ENCODE measurements at regions not wholly inside any gene's neighbourhood (a gene's known extent, or its start where the extent isn't known, plus 50 kb on each side); places are given as distances from the start of the nearest gene placed in this dataset.

DNA sequence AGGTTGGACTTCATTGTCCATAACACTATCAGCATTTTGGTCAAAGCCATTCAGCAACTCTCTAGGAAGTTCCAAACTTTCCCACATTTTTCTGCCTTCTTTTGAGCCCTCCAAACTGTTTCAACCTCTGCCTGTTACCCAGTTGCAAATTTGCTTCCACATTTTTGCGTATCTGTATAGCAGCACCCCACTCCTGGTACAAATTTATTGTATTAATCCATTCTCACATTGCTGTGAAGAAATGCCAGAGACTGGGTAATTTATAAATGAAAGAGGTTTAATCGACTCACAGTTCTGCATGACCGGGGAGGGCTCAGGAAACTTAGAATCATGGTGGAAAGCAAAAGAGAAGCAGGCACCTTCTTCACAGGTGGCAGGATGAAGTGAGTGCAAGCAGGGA lies 198.8 kb downstream of the MTERF1 start:
- POLR2A ChIA-PET, result no interaction called here
- Mint-ChIP-seq H3K9me3 (peaks cover 57% of the 10 kb centered on the region), H3K4me1 (no peaks in the 10 kb centered on the region)

DNA sequence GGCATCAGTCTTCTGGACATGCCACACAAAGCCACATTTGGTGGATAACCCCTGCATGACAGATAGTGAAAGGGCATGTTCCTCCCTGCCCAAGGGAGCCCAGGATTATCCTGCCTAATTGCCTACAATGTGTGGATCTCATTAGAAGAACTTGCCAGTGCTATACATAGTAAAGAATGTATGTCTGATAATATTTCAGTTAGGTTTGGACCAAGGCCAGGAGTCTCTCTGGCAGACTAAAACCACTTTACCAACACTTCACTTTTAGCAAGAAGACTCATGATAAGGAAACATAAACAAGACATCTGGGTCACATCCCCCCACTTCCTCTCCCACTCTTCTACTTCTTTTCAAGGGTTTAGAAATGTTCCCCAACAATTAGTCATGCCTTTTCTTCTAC lies 196.7 kb downstream of the MTERF1 start:
- DNase-seq (ENCODE audit: low spot score) (no peak), ATAC-seq (no peak)
- no peaks in the 10 kb centered on the region for H3K4me1 Mint-ChIP-seq
- ChIA-PET CTCF (no interaction called here), POLR2A (no interaction called here)
- H3K27ac Mint-ChIP-seq, result no peak overlapping the region
- peaks cover 42% of the 10 kb centered on the region for H3K9me3 Mint-ChIP-seq
- no peak overlapping the region for H3K4me3 Mint-ChIP-seq
- peaks cover 8% of the 10 kb centered on the region; the same call in 1 of the 2 replicates for H3K27me3 Mint-ChIP-seq (ENCODE audit: low read depth)
- TF ChIP-seq, protein P1, sequence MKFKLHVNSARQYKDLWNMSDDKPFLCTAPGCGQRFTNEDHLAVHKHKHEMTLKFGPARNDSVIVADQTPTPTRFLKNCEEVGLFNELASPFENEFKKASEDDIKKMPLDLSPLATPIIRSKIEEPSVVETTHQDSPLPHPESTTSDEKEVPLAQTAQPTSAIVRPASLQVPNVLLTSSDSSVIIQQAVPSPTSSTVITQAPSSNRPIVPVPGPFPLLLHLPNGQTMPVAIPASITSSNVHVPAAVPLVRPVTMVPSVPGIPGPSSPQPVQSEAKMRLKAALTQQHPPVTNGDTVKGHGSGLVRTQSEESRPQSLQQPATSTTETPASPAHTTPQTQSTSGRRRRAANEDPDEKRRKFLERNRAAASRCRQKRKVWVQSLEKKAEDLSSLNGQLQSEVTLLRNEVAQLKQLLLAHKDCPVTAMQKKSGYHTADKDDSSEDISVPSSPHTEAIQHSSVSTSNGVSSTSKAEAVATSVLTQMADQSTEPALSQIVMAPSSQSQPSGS (CRISPR knock-in tag; IDR thresholded peaks at IDR 0.05; ENCODE audit: borderline replicate concordance, low read depth), result no peak
- TF ChIP-seq, protein P2, sequence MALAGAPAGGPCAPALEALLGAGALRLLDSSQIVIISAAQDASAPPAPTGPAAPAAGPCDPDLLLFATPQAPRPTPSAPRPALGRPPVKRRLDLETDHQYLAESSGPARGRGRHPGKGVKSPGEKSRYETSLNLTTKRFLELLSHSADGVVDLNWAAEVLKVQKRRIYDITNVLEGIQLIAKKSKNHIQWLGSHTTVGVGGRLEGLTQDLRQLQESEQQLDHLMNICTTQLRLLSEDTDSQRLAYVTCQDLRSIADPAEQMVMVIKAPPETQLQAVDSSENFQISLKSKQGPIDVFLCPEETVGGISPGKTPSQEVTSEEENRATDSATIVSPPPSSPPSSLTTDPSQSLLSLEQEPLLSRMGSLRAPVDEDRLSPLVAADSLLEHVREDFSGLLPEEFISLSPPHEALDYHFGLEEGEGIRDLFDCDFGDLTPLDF (CRISPR knock-in tag; IDR thresholded peaks at IDR 0.05), result no peak
- TF ChIP-seq ZNF121 (CRISPR knock-in tag; IDR thresholded peaks at IDR 0.05), result no peak
- TF ChIP-seq, protein P3, sequence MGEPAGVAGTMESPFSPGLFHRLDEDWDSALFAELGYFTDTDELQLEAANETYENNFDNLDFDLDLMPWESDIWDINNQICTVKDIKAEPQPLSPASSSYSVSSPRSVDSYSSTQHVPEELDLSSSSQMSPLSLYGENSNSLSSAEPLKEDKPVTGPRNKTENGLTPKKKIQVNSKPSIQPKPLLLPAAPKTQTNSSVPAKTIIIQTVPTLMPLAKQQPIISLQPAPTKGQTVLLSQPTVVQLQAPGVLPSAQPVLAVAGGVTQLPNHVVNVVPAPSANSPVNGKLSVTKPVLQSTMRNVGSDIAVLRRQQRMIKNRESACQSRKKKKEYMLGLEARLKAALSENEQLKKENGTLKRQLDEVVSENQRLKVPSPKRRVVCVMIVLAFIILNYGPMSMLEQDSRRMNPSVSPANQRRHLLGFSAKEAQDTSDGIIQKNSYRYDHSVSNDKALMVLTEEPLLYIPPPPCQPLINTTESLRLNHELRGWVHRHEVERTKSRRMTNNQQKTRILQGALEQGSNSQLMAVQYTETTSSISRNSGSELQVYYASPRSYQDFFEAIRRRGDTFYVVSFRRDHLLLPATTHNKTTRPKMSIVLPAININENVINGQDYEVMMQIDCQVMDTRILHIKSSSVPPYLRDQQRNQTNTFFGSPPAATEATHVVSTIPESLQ (CRISPR knock-in tag; IDR thresholded peaks at IDR 0.05), result no peak
- TF ChIP-seq MYBL2 (CRISPR knock-in tag; IDR thresholded peaks at IDR 0.05), result no peak
- TF ChIP-seq, protein P4, sequence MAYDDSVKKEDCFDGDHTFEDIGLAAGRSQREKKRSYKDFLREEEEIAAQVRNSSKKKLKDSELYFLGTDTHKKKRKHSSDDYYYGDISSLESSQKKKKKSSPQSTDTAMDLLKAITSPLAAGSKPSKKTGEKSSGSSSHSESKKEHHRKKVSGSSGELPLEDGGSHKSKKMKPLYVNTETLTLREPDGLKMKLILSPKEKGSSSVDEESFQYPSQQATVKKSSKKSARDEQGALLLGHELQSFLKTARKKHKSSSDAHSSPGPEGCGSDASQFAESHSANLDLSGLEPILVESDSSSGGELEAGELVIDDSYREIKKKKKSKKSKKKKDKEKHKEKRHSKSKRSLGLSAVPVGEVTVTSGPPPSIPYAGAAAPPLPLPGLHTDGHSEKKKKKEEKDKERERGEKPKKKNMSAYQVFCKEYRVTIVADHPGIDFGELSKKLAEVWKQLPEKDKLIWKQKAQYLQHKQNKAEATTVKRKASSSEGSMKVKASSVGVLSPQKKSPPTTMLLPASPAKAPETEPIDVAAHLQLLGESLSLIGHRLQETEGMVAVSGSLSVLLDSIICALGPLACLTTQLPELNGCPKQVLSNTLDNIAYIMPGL (CRISPR knock-in tag; IDR thresholded peaks at IDR 0.05), result no peak
- TF ChIP-seq NR2C2 (CRISPR knock-in tag; IDR thresholded peaks at IDR 0.05), result no peak
- TF ChIP-seq, protein P5, sequence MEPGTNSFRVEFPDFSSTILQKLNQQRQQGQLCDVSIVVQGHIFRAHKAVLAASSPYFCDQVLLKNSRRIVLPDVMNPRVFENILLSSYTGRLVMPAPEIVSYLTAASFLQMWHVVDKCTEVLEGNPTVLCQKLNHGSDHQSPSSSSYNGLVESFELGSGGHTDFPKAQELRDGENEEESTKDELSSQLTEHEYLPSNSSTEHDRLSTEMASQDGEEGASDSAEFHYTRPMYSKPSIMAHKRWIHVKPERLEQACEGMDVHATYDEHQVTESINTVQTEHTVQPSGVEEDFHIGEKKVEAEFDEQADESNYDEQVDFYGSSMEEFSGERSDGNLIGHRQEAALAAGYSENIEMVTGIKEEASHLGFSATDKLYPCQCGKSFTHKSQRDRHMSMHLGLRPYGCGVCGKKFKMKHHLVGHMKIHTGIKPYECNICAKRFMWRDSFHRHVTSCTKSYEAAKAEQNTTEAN (CRISPR knock-in tag; IDR thresholded peaks at IDR 0.05), result no peak
- TF ChIP-seq NR3C1 (CRISPR knock-in tag; conservative IDR thresholded peaks at IDR 0.05; ENCODE audit: low read depth), result no peak
- TF ChIP-seq, protein P6, sequence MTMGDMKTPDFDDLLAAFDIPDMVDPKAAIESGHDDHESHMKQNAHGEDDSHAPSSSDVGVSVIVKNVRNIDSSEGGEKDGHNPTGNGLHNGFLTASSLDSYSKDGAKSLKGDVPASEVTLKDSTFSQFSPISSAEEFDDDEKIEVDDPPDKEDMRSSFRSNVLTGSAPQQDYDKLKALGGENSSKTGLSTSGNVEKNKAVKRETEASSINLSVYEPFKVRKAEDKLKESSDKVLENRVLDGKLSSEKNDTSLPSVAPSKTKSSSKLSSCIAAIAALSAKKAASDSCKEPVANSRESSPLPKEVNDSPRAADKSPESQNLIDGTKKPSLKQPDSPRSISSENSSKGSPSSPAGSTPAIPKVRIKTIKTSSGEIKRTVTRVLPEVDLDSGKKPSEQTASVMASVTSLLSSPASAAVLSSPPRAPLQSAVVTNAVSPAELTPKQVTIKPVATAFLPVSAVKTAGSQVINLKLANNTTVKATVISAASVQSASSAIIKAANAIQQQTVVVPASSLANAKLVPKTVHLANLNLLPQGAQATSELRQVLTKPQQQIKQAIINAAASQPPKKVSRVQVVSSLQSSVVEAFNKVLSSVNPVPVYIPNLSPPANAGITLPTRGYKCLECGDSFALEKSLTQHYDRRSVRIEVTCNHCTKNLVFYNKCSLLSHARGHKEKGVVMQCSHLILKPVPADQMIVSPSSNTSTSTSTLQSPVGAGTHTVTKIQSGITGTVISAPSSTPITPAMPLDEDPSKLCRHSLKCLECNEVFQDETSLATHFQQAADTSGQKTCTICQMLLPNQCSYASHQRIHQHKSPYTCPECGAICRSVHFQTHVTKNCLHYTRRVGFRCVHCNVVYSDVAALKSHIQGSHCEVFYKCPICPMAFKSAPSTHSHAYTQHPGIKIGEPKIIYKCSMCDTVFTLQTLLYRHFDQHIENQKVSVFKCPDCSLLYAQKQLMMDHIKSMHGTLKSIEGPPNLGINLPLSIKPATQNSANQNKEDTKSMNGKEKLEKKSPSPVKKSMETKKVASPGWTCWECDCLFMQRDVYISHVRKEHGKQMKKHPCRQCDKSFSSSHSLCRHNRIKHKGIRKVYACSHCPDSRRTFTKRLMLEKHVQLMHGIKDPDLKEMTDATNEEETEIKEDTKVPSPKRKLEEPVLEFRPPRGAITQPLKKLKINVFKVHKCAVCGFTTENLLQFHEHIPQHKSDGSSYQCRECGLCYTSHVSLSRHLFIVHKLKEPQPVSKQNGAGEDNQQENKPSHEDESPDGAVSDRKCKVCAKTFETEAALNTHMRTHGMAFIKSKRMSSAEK (CRISPR knock-in tag; IDR thresholded peaks at IDR 0.05; ENCODE audit: borderline replicate concordance), result no peak
- TF ChIP-seq, protein P7, sequence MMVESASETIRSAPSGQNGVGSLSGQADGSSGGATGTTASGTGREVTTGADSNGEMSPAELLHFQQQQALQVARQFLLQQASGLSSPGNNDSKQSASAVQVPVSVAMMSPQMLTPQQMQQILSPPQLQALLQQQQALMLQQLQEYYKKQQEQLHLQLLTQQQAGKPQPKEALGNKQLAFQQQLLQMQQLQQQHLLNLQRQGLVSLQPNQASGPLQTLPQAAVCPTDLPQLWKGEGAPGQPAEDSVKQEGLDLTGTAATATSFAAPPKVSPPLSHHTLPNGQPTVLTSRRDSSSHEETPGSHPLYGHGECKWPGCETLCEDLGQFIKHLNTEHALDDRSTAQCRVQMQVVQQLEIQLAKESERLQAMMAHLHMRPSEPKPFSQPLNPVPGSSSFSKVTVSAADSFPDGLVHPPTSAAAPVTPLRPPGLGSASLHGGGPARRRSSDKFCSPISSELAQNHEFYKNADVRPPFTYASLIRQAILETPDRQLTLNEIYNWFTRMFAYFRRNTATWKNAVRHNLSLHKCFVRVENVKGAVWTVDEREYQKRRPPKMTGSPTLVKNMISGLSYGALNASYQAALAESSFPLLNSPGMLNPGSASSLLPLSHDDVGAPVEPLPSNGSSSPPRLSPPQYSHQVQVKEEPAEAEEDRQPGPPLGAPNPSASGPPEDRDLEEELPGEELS (CRISPR knock-in tag; IDR thresholded peaks at IDR 0.05), result no peak
- no peak for TF ChIP-seq ELF4 (CRISPR knock-in tag; IDR thresholded peaks at IDR 0.05; ENCODE audit: low read depth)
- peaks cover 25% of the 10 kb centered on the region for H3K36me3 Mint-ChIP-seq

More for the DNA sequence above, 198.8 kb downstream of the MTERF1 start:
- TF ChIP-seq, protein P8, sequence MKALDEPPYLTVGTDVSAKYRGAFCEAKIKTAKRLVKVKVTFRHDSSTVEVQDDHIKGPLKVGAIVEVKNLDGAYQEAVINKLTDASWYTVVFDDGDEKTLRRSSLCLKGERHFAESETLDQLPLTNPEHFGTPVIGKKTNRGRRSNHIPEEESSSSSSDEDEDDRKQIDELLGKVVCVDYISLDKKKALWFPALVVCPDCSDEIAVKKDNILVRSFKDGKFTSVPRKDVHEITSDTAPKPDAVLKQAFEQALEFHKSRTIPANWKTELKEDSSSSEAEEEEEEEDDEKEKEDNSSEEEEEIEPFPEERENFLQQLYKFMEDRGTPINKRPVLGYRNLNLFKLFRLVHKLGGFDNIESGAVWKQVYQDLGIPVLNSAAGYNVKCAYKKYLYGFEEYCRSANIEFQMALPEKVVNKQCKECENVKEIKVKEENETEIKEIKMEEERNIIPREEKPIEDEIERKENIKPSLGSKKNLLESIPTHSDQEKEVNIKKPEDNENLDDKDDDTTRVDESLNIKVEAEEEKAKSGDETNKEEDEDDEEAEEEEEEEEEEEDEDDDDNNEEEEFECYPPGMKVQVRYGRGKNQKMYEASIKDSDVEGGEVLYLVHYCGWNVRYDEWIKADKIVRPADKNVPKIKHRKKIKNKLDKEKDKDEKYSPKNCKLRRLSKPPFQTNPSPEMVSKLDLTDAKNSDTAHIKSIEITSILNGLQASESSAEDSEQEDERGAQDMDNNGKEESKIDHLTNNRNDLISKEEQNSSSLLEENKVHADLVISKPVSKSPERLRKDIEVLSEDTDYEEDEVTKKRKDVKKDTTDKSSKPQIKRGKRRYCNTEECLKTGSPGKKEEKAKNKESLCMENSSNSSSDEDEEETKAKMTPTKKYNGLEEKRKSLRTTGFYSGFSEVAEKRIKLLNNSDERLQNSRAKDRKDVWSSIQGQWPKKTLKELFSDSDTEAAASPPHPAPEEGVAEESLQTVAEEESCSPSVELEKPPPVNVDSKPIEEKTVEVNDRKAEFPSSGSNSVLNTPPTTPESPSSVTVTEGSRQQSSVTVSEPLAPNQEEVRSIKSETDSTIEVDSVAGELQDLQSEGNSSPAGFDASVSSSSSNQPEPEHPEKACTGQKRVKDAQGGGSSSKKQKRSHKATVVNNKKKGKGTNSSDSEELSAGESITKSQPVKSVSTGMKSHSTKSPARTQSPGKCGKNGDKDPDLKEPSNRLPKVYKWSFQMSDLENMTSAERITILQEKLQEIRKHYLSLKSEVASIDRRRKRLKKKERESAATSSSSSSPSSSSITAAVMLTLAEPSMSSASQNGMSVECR (CRISPR knock-in tag; IDR thresholded peaks at IDR 0.05; ENCODE audit: borderline replicate concordance), result no peak
- DNase-seq (ENCODE audit: low spot score) (no peak), ATAC-seq (no peak)
- no peak overlapping the region for H3K27ac Mint-ChIP-seq
- peaks cover 25% of the 10 kb centered on the region for H3K36me3 Mint-ChIP-seq
- H3K4me3 Mint-ChIP-seq, result no peak overlapping the region
- H3K27me3 Mint-ChIP-seq (ENCODE audit: low read depth), result peaks cover 3% of the 10 kb centered on the region; the same call in 1 of the 2 replicates
- CTCF ChIA-PET, result no interaction called here
